Activated naive CD4-positive, alpha-beta T cell treated with anti-CD3 and anti-CD28 coated beads, Interleukin-2, amount 10 ng/mL, durations not matched to agents 7 days and 5 days (primary cell): ENCODE measurements at regions not wholly inside any gene's neighbourhood (a gene's known extent, or its start where the extent isn't known, plus 50 kb on each side); places are given as distances from the start of the nearest gene placed in this dataset.
A peak's percentile ranks its signal among the peaks of the same experiment; 100 is the strongest.

ENCODE experiments used
- CTCF ChIA-PET: fragments of 350-600 bp; sonication (Branson Sonifier 250); formaldehyde crosslinking; loops from one replicate; lab custom pipeline; 2021; ENCODE audit warnings: antibody characterized with exemption; lab: Charles Lee
- DNase-seq: peaks from one replicate; pipeline ENCODE4 v3.0.0-alpha.2; 2020
- H3K27ac Mint-ChIP-seq: one replicate; pipeline ENCODE4 v1.8.0; 2021; ENCODE audit warnings: mild to moderate bottlenecking, moderate library complexity, mixed read lengths
- H3K27me3 Mint-ChIP-seq: one replicate; pipeline ENCODE4 v1.8.0; 2021; ENCODE audit warnings: mild to moderate bottlenecking, mixed read lengths
- H3K36me3 Mint-ChIP-seq: one replicate; pipeline ENCODE4 v1.8.0; 2021; ENCODE audit warnings: mixed read lengths
- H3K4me1 Mint-ChIP-seq: one replicate; pipeline ENCODE4 v1.8.0; 2021; ENCODE audit warnings: mixed read lengths
- H3K4me3 Mint-ChIP-seq: one replicate; pipeline ENCODE4 v1.8.0; 2021; ENCODE audit warnings: mild to moderate bottlenecking, moderate library complexity, mixed read lengths
- H3K9me3 Mint-ChIP-seq: one replicate; pipeline ENCODE4 v1.8.0; 2021; ENCODE audit warnings: mixed read lengths

- no peak overlapping the region for H3K4me3 Mint-ChIP-seq
- H3K27me3 Mint-ChIP-seq: peaks cover 13% of the 10 kb centered on the region
- CTCF ChIA-PET: no interaction called here
- no peaks in the 10 kb centered on the region for H3K9me3 Mint-ChIP-seq
- no peaks in the 10 kb centered on the region for H3K4me1 Mint-ChIP-seq
- H3K36me3 Mint-ChIP-seq: no peaks in the 10 kb centered on the region
- DNase-seq: no peak
- H3K27ac Mint-ChIP-seq: no peak overlapping the region
Observed at GRCh38 chr20:48326868-48327267, 500.9 kb downstream of the PREX1 start.

GRCh38 chr20:48326434-48326691 lies 501.4 kb downstream of the PREX1 start:
- Mint-ChIP-seq H3K27ac (no peak overlapping the region), H3K9me3 (no peaks in the 10 kb centered on the region), H3K27me3 (peaks cover 9% of the 10 kb centered on the region), H3K4me1 (no peaks in the 10 kb centered on the region), H3K4me3 (no peak overlapping the region), H3K36me3 (no peaks in the 10 kb centered on the region)
- no peak for DNase-seq
- CTCF ChIA-PET: no interaction called here

GRCh38 chr20:48325656-48326433 lies 502.0 kb downstream of the PREX1 start:
- H3K4me1 Mint-ChIP-seq: no peaks in the 10 kb centered on the region
- H3K27me3 Mint-ChIP-seq: peaks cover 9% of the 10 kb centered on the region
- no peak overlapping the region for H3K4me3 Mint-ChIP-seq
- no peak overlapping the region for H3K27ac Mint-ChIP-seq
- H3K36me3 Mint-ChIP-seq: no peaks in the 10 kb centered on the region
- CTCF ChIA-PET: no interaction called here
- no peaks in the 10 kb centered on the region for H3K9me3 Mint-ChIP-seq
- no peak for DNase-seq

- CTCF ChIA-PET: no interaction called here
- H3K27ac Mint-ChIP-seq: no peak overlapping the region
- no peaks in the 10 kb centered on the region for H3K9me3 Mint-ChIP-seq
Observed at GRCh38 chr20:48324744-48325143, 503.1 kb downstream of the PREX1 start.

GRCh38 chr20:48321271-48321670 lies 506.5 kb downstream of the PREX1 start:
- CTCF ChIA-PET: no interaction called here
- Mint-ChIP-seq H3K36me3 (no peaks in the 10 kb centered on the region), H3K27ac (no peak overlapping the region), H3K4me1 (no peaks in the 10 kb centered on the region), H3K4me3 (no peak overlapping the region), H3K27me3 (peaks cover 12% of the 10 kb centered on the region), H3K9me3 (no peaks in the 10 kb centered on the region)
- no peak for DNase-seq

More at GRCh38 chr20:48324744-48325143, 503.1 kb downstream of the PREX1 start:
- Mint-ChIP-seq H3K27me3 (peaks cover 9% of the 10 kb centered on the region), H3K4me1 (no peaks in the 10 kb centered on the region), H3K4me3 (no peak overlapping the region), H3K36me3 (no peaks in the 10 kb centered on the region)
- DNase-seq: no peak

- DNase-seq: no peak
- no peaks in the 10 kb centered on the region for H3K36me3 Mint-ChIP-seq
- H3K4me3 Mint-ChIP-seq: no peak overlapping the region
- peaks cover 5% of the 10 kb centered on the region for H3K27me3 Mint-ChIP-seq
- no peaks in the 10 kb centered on the region for H3K9me3 Mint-ChIP-seq
- no peaks in the 10 kb centered on the region for H3K4me1 Mint-ChIP-seq
- H3K27ac Mint-ChIP-seq: no peak overlapping the region
- CTCF ChIA-PET: no interaction called here
Observed at GRCh38 chr20:48319943-48320584, 507.7 kb downstream of the PREX1 start.

GRCh38 chr20:48317578-48317977 lies 510.2 kb downstream of the PREX1 start:
- H3K27ac Mint-ChIP-seq: no peak overlapping the region
- H3K27me3 Mint-ChIP-seq: peaks cover 3% of the 10 kb centered on the region
- no peak for DNase-seq
- no peaks in the 10 kb centered on the region for H3K36me3 Mint-ChIP-seq
- H3K9me3 Mint-ChIP-seq: no peaks in the 10 kb centered on the region
- H3K4me1 Mint-ChIP-seq: no peaks in the 10 kb centered on the region
- CTCF ChIA-PET: no interaction called here
- no peak overlapping the region for H3K4me3 Mint-ChIP-seq

GRCh38 chr20:48314925-48315592 lies 512.7 kb downstream of the PREX1 start:
- CTCF ChIA-PET: no interaction called here
- Mint-ChIP-seq H3K36me3 (no peaks in the 10 kb centered on the region), H3K27ac (peak overlapping the region; percentile 28), H3K4me1 (no peaks in the 10 kb centered on the region), H3K4me3 (no peak overlapping the region), H3K27me3 (peaks cover 3% of the 10 kb centered on the region), H3K9me3 (no peaks in the 10 kb centered on the region)
- DNase-seq: no peak

- DNase-seq: no peak
- no peaks in the 10 kb centered on the region for H3K9me3 Mint-ChIP-seq
- no peaks in the 10 kb centered on the region for H3K4me1 Mint-ChIP-seq
- peaks cover 5% of the 10 kb centered on the region for H3K27me3 Mint-ChIP-seq
- H3K27ac Mint-ChIP-seq: no peak overlapping the region
- no peak overlapping the region for H3K4me3 Mint-ChIP-seq
- no peaks in the 10 kb centered on the region for H3K36me3 Mint-ChIP-seq
- CTCF ChIA-PET: no interaction called here
Observed at GRCh38 chr20:48313324-48313723, 514.5 kb downstream of the PREX1 start.

GRCh38 chr20:48311956-48312355 lies 515.8 kb downstream of the PREX1 start:
- no peaks in the 10 kb centered on the region for H3K36me3 Mint-ChIP-seq
- peaks cover 4% of the 10 kb centered on the region for H3K27me3 Mint-ChIP-seq
- CTCF ChIA-PET: no interaction called here
- no peak for DNase-seq
- H3K4me3 Mint-ChIP-seq: no peak overlapping the region
- H3K27ac Mint-ChIP-seq: no peak overlapping the region
- H3K9me3 Mint-ChIP-seq: no peaks in the 10 kb centered on the region
- H3K4me1 Mint-ChIP-seq: no peaks in the 10 kb centered on the region

GRCh38 chr20:48310305-48310704 lies 517.5 kb downstream of the PREX1 start:
- Mint-ChIP-seq H3K4me1 (no peaks in the 10 kb centered on the region), H3K27me3 (peaks cover 5% of the 10 kb centered on the region)

GRCh38 chr20:48309293-48309692 lies 518.5 kb downstream of the PREX1 start:
- no peak overlapping the region for H3K4me3 Mint-ChIP-seq
- peaks cover 7% of the 10 kb centered on the region for H3K27me3 Mint-ChIP-seq
- H3K4me1 Mint-ChIP-seq: no peaks in the 10 kb centered on the region
- H3K36me3 Mint-ChIP-seq: no peaks in the 10 kb centered on the region
- no peaks in the 10 kb centered on the region for H3K9me3 Mint-ChIP-seq
- no peak for DNase-seq
- H3K27ac Mint-ChIP-seq: no peak overlapping the region
- CTCF ChIA-PET: no interaction called here

More at GRCh38 chr20:48310305-48310704, 517.5 kb downstream of the PREX1 start:
- no peaks in the 10 kb centered on the region for H3K36me3 Mint-ChIP-seq
- H3K27ac Mint-ChIP-seq: no peak overlapping the region
- H3K9me3 Mint-ChIP-seq: no peaks in the 10 kb centered on the region
- H3K4me3 Mint-ChIP-seq: no peak overlapping the region
- no peak for DNase-seq
- CTCF ChIA-PET: no interaction called here

- no peak overlapping the region for H3K27ac Mint-ChIP-seq
Observed at GRCh38 chr20:48308882-48309281, 518.9 kb downstream of the PREX1 start.

GRCh38 chr20:48308232-48308781 lies 519.5 kb downstream of the PREX1 start:
- CTCF ChIA-PET: no interaction called here
- H3K27ac Mint-ChIP-seq: no peak overlapping the region
- no peaks in the 10 kb centered on the region for H3K4me1 Mint-ChIP-seq
- H3K4me3 Mint-ChIP-seq: no peak overlapping the region
- H3K27me3 Mint-ChIP-seq: peaks cover 7% of the 10 kb centered on the region
- H3K9me3 Mint-ChIP-seq: no peaks in the 10 kb centered on the region
- no peaks in the 10 kb centered on the region for H3K36me3 Mint-ChIP-seq
- no peak for DNase-seq

More at GRCh38 chr20:48308882-48309281, 518.9 kb downstream of the PREX1 start:
- CTCF ChIA-PET: no interaction called here
- no peaks in the 10 kb centered on the region for H3K4me1 Mint-ChIP-seq
- H3K36me3 Mint-ChIP-seq: no peaks in the 10 kb centered on the region
- DNase-seq: no peak
- H3K9me3 Mint-ChIP-seq: no peaks in the 10 kb centered on the region
- H3K4me3 Mint-ChIP-seq: no peak overlapping the region
- H3K27me3 Mint-ChIP-seq: peaks cover 7% of the 10 kb centered on the region
